OCI-LY7 (cell line): ENCODE measurements at regions not wholly inside any gene's neighbourhood (a gene's known extent, or its start where the extent isn't known, plus 50 kb on each side); places are given as distances from the start of the nearest gene placed in this dataset.

Experiments
- CTCF ChIP-seq: fragments of 200-600 bp; sonication (generic); conservative IDR thresholded peaks from 2 replicates; pipeline ENCODE4 v1.5.1; 2014; ENCODE audit warnings: mild to moderate bottlenecking, antibody characterized with exemption, low read length, moderate library complexity, mixed read lengths
- EZH2phosphoT487 ChIP-seq: fragments of 200-600 bp; sonication (generic); IDR thresholded peaks from 2 replicates; pipeline ENCODE4 v1.6.1; 2018; ENCODE audit warnings: low read depth, borderline replicate concordance, mild to moderate bottlenecking, mixed run types, antibody characterized with exemption, low read length, moderate library complexity, mixed read lengths

- no peak for TF ChIP-seq CTCF
- no peak for TF ChIP-seq EZH2phosphoT487
These were observed 383.3 kb downstream of the RFC3 start for GRCh38 chr13:34201050-34201913.
